ENCODE measurements at regions not wholly inside any gene's neighbourhood (a gene's known extent, or its start where the extent isn't known, plus 50 kb on each side); places are given as distances from the start of the nearest gene placed in this dataset.

GRCh38 chr5:174424219-174425053, 299.9 kb upstream of the MSX2 start:
- no peaks in the 10 kb centered on the region for H3K9me3 ChIP-seq
- no peaks in the 10 kb centered on the region for H3K27me3 ChIP-seq
- no peak overlapping the region for H3K9ac ChIP-seq (ENCODE audit: low read depth in 2 of 2, low read length in 2 of 2)
- intact Hi-C loops (cut with DNase I) = loop anchor here (5.0 to 10.0 kb wide), 2 partner anchors 313 to 510 kb away; no protein-coding TSS in a partner anchor
- DNase-seq = no peak
- no peaks in the 10 kb centered on the region for H3K36me3 ChIP-seq
- H3K4me3 ChIP-seq = no peak overlapping the region
- H3K4me1 ChIP-seq = no peaks in the 10 kb centered on the region
- no peak for TF ChIP-seq CTCF (IDR thresholded peaks at IDR 0.05)
- H3K27ac ChIP-seq = no peak overlapping the region

- no peak for DNase-seq
- Histone ChIP-seq H3K4me1 (no peaks in the 10 kb centered on the region), H3K9ac (ENCODE audit: low read depth in 2 of 2, low read length in 2 of 2) (no peak overlapping the region), H3K36me3 (no peaks in the 10 kb centered on the region), H3K27me3 (no peaks in the 10 kb centered on the region), H3K27ac (no peak overlapping the region), H3K9me3 (no peaks in the 10 kb centered on the region), H3K4me3 (no peak overlapping the region)
- intact Hi-C loops (cut with DNase I) = loop anchor here (10.0 kb wide), 1 partner anchor 509 kb away; no protein-coding TSS in a partner anchor
- no peak for TF ChIP-seq CTCF (IDR thresholded peaks at IDR 0.05)
Observed at GRCh38 chr5:174425271-174425963, 299.0 kb upstream of the MSX2 start.

GRCh38 chr5:174425964-174426290, 298.5 kb upstream of the MSX2 start:
- H3K36me3 ChIP-seq = no peaks in the 10 kb centered on the region
- TF ChIP-seq CTCF (IDR thresholded peaks at IDR 0.05) = no peak
- DNase-seq = no peak
- H3K9me3 ChIP-seq = no peaks in the 10 kb centered on the region
- H3K4me3 ChIP-seq = no peak overlapping the region
- H3K4me1 ChIP-seq = no peaks in the 10 kb centered on the region
- no peak overlapping the region for H3K27ac ChIP-seq
- no peaks in the 10 kb centered on the region for H3K27me3 ChIP-seq
- no peak overlapping the region for H3K9ac ChIP-seq (ENCODE audit: low read depth in 2 of 2, low read length in 2 of 2)
- intact Hi-C loops (cut with DNase I) = loop anchor here (10.0 kb wide), 1 partner anchor 509 kb away; no protein-coding TSS in a partner anchor

- no peak for DNase-seq
- H3K36me3 ChIP-seq = no peaks in the 10 kb centered on the region
- TF ChIP-seq CTCF (IDR thresholded peaks at IDR 0.05) = no peak
- H3K9me3 ChIP-seq = no peaks in the 10 kb centered on the region
- no peak overlapping the region for H3K4me3 ChIP-seq
- no peak overlapping the region for H3K9ac ChIP-seq (ENCODE audit: low read depth in 2 of 2, low read length in 2 of 2)
- H3K27ac ChIP-seq = no peak overlapping the region
- H3K27me3 ChIP-seq = no peaks in the 10 kb centered on the region
- H3K4me1 ChIP-seq = no peaks in the 10 kb centered on the region
- intact Hi-C loops (cut with DNase I) = loop anchor here (10.0 kb wide), 1 partner anchor 508 kb away; no protein-coding TSS in a partner anchor
Observed at GRCh38 chr5:174426388-174426787, 298.0 kb upstream of the MSX2 start.

- H3K36me3 ChIP-seq = no peaks in the 10 kb centered on the region
Observed at GRCh38 chr5:174426851-174427250, 297.5 kb upstream of the MSX2 start.

More at GRCh38 chr5:174426851-174427250, 297.5 kb upstream of the MSX2 start:
- TF ChIP-seq CTCF (IDR thresholded peaks at IDR 0.05) = no peak
- Histone ChIP-seq H3K4me3 (no peak overlapping the region), H3K27me3 (no peaks in the 10 kb centered on the region), H3K9me3 (no peaks in the 10 kb centered on the region), H3K9ac (ENCODE audit: low read depth in 2 of 2, low read length in 2 of 2) (no peak overlapping the region), H3K4me1 (no peaks in the 10 kb centered on the region), H3K27ac (no peak overlapping the region)
- intact Hi-C loops (cut with DNase I) = loop anchor here (10.0 kb wide), 1 partner anchor 508 kb away; no protein-coding TSS in a partner anchor
- DNase-seq = no peak
